ENCODE measurements at regions not wholly inside any gene's neighbourhood (a gene's known extent, or its start where the extent isn't known, plus 50 kb on each side); places are given as distances from the start of the nearest gene placed in this dataset.

- TF ChIP-seq CTCF (conservative IDR thresholded peaks at IDR 0.05; ENCODE audit: low read length) = no peak
- no peak for TF ChIP-seq EZH2phosphoT487 (IDR thresholded peaks at IDR 0.05; ENCODE audit: borderline replicate concordance)
Observed at GRCh38 chr17:34024386-34024785, 230.7 kb upstream of the CCL2 start.

Data from Loucy (cell line).